Loucy (cell line): ENCODE measurements at regions not wholly inside any gene's neighbourhood (a gene's known extent, or its start where the extent isn't known, plus 50 kb on each side); places are given as distances from the start of the nearest gene placed in this dataset.

ENCODE experiments used
- CTCF ChIP-seq: fragments of 200-600 bp; sonication (generic); conservative IDR thresholded peaks from 2 replicates; pipeline ENCODE4 v1.5.1; 2014; ENCODE audit warnings: mild to moderate bottlenecking, antibody characterized with exemption, low read length
- EZH2phosphoT487 ChIP-seq: fragments of 200-600 bp; IDR thresholded peaks from 2 replicates; pipeline ENCODE4 v1.6.1; 2018; ENCODE audit warnings: antibody characterized with exemption, mild to moderate bottlenecking, moderate library complexity, borderline replicate concordance

DNA sequence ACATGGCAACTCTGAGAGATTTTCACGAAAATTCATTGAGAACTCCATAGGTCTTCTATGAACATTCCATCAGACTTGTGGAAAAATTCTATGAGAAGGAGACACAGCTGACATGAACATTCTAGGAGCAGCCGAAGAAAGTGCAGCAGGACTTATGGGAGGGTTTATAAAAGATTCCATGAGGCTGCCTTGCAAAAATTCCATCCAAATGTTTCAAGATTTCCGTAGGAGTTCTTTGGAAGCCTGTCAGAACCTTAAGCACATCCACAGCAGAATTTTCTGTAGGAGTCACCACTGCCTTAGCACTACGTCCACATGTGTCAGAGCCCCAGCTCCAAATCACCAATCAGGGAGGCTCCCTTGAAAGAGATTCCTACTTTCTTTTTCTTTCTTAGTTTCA, 67.0 kb upstream of the MSX1 start:
- TF ChIP-seq CTCF: no peak
- TF ChIP-seq EZH2phosphoT487: no peak
